Prostate gland (tissue), 2 donors: ENCODE measurements at regions not wholly inside any gene's neighbourhood (a gene's known extent, or its start where the extent isn't known, plus 50 kb on each side); places are given as distances from the start of the nearest gene placed in this dataset.

Experiments used
- DNase-seq: peaks from one replicate; pipeline ENCODE4 v3.0.0-alpha.2; 2019; ENCODE audit warnings: low spot score
- H3K27ac ChIP-seq, 2 donors: fragments of 200-600 bp; sonication (generic); 2 replicates each; pipeline ENCODE4 v1.5.1; 2017 to 2019
- H3K27me3 ChIP-seq: fragments of 200-600 bp; sonication (generic); replicated peaks from 2 replicates; pipeline ENCODE4 v1.5.1; 2019; ENCODE audit not compliant: insufficient read depth
- H3K36me3 ChIP-seq, 2 donors: fragments of 200-600 bp; sonication (generic); 1 replicate in 1 of 2; 2 replicates in 1 of 2; pipeline versions ENCODE4 v1.5.1 to v1.8.1; 2017 to 2019
- H3K4me1 ChIP-seq: fragments of 200-600 bp; sonication (generic); replicated peaks from 2 replicates; pipeline ENCODE4 v1.5.1; 2019
- H3K4me3 ChIP-seq, 2 donors: fragments of 200-600 bp; sonication (generic); 2 replicates each; pipeline ENCODE4 v1.5.1; 2017 to 2019
- H3K9me3 ChIP-seq: fragments of 200-600 bp; sonication (generic); 2 replicates; pipeline ENCODE4 v1.5.1; 2017
- CTCF ChIP-seq, 4 experiments: fragments of 200-600 bp in 2 of 4; fragments of 450-650 bp in 2 of 4; sonication (generic) in 2 of 4; IDR thresholded peaks; 1 replicate in 3 of 4; 2 replicates in 1 of 4; pipeline ENCODE4 v1.5.1; 2016 to 2019; ENCODE audit warnings: antibody characterized with exemption in 4 of 4, mild to moderate bottlenecking in 2 of 4, moderate library complexity in 2 of 4
- POLR2A ChIP-seq: fragments of 450-650 bp; IDR thresholded peaks from one replicate; pipeline ENCODE4 v1.6.1; 2016; ENCODE audit warnings: antibody characterized with exemption, mild to moderate bottlenecking
- POLR2AphosphoS5 ChIP-seq: sonication (generic); formaldehyde crosslinking; IDR thresholded peaks from one replicate; pipeline ENCODE4 v1.6.1; 2017; ENCODE audit warnings: antibody characterized with exemption
- WGBS: methylation state at CpG from one replicate; pipeline ENCODE4 v1.1.5; 2018; 5-methylcytosine and 5-hydroxymethylcytosine counted together
- intact Hi-C: fragments of 100-400 bp; cut with DNase I; formaldehyde crosslinking; loops from one replicate; pipeline ENCODE4 v1.14.2; 2022

DNA sequence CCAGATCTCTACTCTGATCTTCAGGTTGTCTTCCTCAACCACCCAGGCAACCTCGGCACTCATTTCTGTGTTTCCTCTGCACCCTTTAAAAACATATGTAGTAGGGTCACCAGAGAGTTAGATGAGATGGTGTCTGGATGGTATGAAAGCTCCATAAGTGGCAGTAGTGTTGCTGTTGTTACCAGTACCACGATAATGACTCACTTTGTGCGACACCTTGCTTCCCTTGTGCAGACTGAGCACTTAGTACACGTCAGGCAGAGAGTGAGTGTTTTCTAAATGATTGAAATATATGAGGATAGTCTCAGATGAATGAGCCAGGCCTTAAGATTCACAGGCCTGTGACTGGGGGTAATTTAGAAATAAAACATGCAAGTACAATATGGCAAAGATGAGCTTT is 188.7 kb downstream of the MAF start:
- TF ChIP-seq POLR2A (no peak), CTCF (IDR thresholded peaks at IDR 0.05) (no peak), POLR2AphosphoS5 (no peak)
- intact Hi-C loops: no loop called here
- H3K36me3 ChIP-seq: no peaks in the 10 kb centered on the region
- H3K9me3 ChIP-seq: no peaks in the 10 kb centered on the region
- H3K4me3 ChIP-seq: no peak overlapping the region
- no peak for DNase-seq
- no peaks in the 10 kb centered on the region for H3K4me1 ChIP-seq
- no peaks in the 10 kb centered on the region for H3K27me3 ChIP-seq
- no peak overlapping the region for H3K27ac ChIP-seq
- WGBS: 95% methylated on average over 4 of the region's 4 CpGs

DNA sequence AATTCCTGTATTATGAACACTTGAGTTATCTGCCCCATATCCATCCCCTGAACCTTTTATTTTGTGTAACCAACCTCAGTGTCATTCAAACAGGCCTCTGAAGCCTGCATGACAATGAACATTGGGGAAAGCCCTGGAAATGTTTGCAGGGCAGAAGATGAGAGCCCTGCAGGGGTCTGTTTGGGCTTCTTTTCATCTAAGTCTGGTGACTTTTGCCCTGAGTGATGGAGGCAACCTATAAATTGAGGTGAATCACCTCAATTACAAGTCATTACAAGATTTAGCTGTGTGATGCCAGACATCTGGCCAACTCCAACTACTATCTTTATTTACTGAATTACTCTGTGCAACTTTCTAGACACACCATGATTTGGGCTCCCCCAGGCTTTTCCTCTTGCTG is 189.2 kb downstream of the MAF start:
- no peak for DNase-seq

GRCh38 chr16:79409978-79410377 is 190.6 kb downstream of the MAF start:
- Histone ChIP-seq H3K4me1 (no peaks in the 10 kb centered on the region), H3K4me3 (no peak overlapping the region), H3K9me3 (no peaks in the 10 kb centered on the region), H3K27me3 (no peaks in the 10 kb centered on the region), H3K27ac (no peak overlapping the region), H3K36me3 (no peaks in the 10 kb centered on the region)
- intact Hi-C loops: no loop called here
- TF ChIP-seq POLR2A: no peak
- no peak for TF ChIP-seq POLR2AphosphoS5
- no peak for TF ChIP-seq CTCF (IDR thresholded peaks at IDR 0.05)
- WGBS: 86% methylated on average over 9 of the region's 9 CpGs
- DNase-seq: no peak

More for the DNA sequence above, 189.2 kb downstream of the MAF start:
- intact Hi-C loops: no loop called here
- H3K4me3 ChIP-seq: no peak overlapping the region
- H3K27ac ChIP-seq: no peak overlapping the region
- no peaks in the 10 kb centered on the region for H3K9me3 ChIP-seq
- H3K4me1 ChIP-seq: no peaks in the 10 kb centered on the region
- no peaks in the 10 kb centered on the region for H3K27me3 ChIP-seq
- no peaks in the 10 kb centered on the region for H3K36me3 ChIP-seq
- TF ChIP-seq POLR2A: no peak
- no peak for TF ChIP-seq POLR2AphosphoS5
- no peak for TF ChIP-seq CTCF (IDR thresholded peaks at IDR 0.05)

DNA sequence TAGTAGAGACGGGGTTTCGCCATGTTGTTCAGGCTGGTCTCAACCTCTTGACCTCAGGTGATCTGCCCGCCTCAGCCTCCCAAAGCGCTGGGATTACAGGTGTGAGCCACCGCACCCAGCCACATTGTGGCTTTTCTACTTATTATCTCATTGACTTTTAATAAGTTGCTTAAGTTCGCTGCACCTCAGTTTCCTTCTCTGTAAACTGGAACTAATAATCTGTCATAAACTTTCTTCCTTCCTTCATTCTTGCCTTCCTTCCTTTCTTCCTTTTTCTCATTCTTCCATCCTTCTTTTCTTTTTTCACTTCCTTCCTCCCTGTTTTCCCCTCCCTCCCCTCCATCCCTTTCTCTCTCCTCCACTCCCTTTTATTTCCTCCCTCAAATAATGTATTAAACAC is 192.2 kb downstream of the MAF start:
- H3K27ac ChIP-seq: no peak overlapping the region
- TF ChIP-seq CTCF (IDR thresholded peaks at IDR 0.05) (no peak), POLR2AphosphoS5 (no peak), POLR2A (no peak)
- H3K4me3 ChIP-seq: no peak overlapping the region
- intact Hi-C loops: no loop called here
- DNase-seq: no peak
- H3K27me3 ChIP-seq: no peaks in the 10 kb centered on the region
- no peaks in the 10 kb centered on the region for H3K36me3 ChIP-seq
- H3K4me1 ChIP-seq: no peaks in the 10 kb centered on the region
- no peaks in the 10 kb centered on the region for H3K9me3 ChIP-seq
- 95% methylated on average over 6 of the region's 6 CpGs for WGBS

- H3K9me3 ChIP-seq: no peaks in the 10 kb centered on the region
- no peaks in the 10 kb centered on the region for H3K27me3 ChIP-seq
- H3K4me3 ChIP-seq: no peak overlapping the region
- H3K27ac ChIP-seq: no peak overlapping the region
- intact Hi-C loops: no loop called here
- no peaks in the 10 kb centered on the region for H3K36me3 ChIP-seq
- TF ChIP-seq POLR2AphosphoS5 (no peak), POLR2A (no peak), CTCF (IDR thresholded peaks at IDR 0.05) (no peak)
- no peak for DNase-seq
- H3K4me1 ChIP-seq: no peaks in the 10 kb centered on the region
- WGBS: 51% methylated on average over 15 of the region's 15 CpGs
Measured at GRCh38 chr16:79407461-79408135, 192.9 kb downstream of the MAF start.
